BJ (cell line): ENCODE measurements at regions not wholly inside any gene's neighbourhood (a gene's known extent, or its start where the extent isn't known, plus 50 kb on each side); places are given as distances from the start of the nearest gene placed in this dataset.

Experiments
- CTCF ChIA-PET: fragments of 350-600 bp; formaldehyde crosslinking; extraction: SDS; loops from one replicate; lab custom pipeline; 2021; ENCODE audit warnings: antibody characterized with exemption, inconsistent platforms; lab: Yijun Ruan, JAX
- POLR2A ChIA-PET: fragments of 300-600 bp; sonication (Branson Sonifier 250); formaldehyde crosslinking; extraction: SDS; loops from one replicate; lab custom pipeline; 2021; ENCODE audit warnings: antibody characterized with exemption; lab: Charles Lee
- DNase-seq: peaks from one replicate; pipeline ENCODE4 v3.0.0-alpha.2; 2011; ENCODE audit warnings: low read depth
- H3K27me3 ChIP-seq: 2 replicates; pipeline ENCODE4 v1.6.0; 2011; ENCODE audit warnings: low read length; ENCODE audit not compliant: control insufficient read depth, insufficient read depth
- H3K36me3 ChIP-seq: 2 replicates; pipeline ENCODE4 v1.5.1; 2011; ENCODE audit warnings: low read length; ENCODE audit not compliant: control insufficient read depth, insufficient read depth
- H3K4me3 ChIP-seq: 2 replicates; pipeline ENCODE4 v1.5.1; 2011; ENCODE audit warnings: low read depth, mild to moderate bottlenecking, control low read depth, low read length
- TF ChIP-seq, protein P1 (sequence below): IDR thresholded peaks from 2 replicates; pipeline ENCODE4 v1.5.1; 2011; ENCODE audit warnings: low read depth, mild to moderate bottlenecking, control low read depth, inconsistent platforms, low read length, moderate library complexity; ENCODE audit not compliant: insufficient read depth

DNA sequence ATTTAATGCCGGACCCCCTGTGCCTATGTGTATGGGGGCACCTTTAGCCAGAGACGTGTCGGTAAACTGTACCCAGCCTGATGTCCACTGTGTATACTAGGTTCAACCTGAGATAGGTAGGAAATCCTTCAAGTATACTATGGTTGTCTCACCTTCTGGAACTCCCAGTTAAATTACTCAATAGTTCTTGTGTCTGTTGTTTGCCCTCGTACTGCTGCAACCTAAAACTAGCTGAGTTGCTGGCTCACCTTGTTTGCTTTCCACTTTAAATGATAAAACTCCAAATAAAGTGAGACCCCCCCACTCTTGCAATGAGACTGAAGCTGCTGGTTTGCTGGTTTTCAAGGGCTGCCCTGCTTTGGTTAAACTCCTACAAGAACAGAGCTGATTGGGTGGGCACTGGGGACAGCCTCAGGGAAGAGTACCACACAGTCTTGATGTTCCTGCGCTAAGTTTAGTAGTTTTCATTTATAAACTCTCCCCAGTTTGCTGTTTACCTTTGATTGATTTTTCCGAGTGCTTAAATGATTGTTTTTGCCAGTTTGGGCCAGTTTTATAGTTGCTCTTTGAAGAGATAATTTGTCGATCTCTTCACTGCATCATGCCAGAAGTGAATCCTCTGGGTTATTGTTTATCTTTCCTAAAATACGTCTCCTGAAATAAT lies 1281.8 kb upstream of the MAP3K7 start:
- CTCF ChIA-PET = no interaction called here
- Histone ChIP-seq H3K27me3 (no peaks in the 10 kb centered on the region), H3K36me3 (no peaks in the 10 kb centered on the region), H3K4me3 (no peak overlapping the region)
- no peak for DNase-seq
- TF ChIP-seq, protein P1, sequence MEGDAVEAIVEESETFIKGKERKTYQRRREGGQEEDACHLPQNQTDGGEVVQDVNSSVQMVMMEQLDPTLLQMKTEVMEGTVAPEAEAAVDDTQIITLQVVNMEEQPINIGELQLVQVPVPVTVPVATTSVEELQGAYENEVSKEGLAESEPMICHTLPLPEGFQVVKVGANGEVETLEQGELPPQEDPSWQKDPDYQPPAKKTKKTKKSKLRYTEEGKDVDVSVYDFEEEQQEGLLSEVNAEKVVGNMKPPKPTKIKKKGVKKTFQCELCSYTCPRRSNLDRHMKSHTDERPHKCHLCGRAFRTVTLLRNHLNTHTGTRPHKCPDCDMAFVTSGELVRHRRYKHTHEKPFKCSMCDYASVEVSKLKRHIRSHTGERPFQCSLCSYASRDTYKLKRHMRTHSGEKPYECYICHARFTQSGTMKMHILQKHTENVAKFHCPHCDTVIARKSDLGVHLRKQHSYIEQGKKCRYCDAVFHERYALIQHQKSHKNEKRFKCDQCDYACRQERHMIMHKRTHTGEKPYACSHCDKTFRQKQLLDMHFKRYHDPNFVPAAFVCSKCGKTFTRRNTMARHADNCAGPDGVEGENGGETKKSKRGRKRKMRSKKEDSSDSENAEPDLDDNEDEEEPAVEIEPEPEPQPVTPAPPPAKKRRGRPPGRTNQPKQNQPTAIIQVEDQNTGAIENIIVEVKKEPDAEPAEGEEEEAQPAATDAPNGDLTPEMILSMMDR = no peak
- POLR2A ChIA-PET = no interaction called here

DNA sequence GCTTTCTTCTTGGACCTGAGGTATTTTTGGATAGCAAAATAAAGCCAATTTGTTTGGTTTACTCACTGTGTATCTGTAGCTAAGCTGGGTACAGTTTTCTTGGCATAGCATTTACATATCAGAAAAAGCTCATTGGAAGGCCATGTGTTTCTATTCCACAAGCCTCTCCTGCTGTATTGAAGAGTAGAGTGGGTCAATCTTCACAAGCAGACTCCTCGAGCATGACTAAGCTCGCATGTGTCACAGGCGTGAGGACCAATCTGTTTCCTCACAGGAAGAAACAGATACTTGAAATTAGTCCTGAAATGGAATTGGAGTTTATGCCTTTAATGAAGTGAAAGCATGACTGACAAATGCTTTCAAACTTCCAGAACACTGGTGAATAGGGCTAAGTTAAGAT lies 1279.0 kb upstream of the MAP3K7 start:
- H3K36me3 ChIP-seq = no peaks in the 10 kb centered on the region
- TF ChIP-seq, protein P1 = no peak
- no peak overlapping the region for H3K4me3 ChIP-seq
- POLR2A ChIA-PET = no interaction called here
- CTCF ChIA-PET = no interaction called here
- no peak for DNase-seq
- no peaks in the 10 kb centered on the region for H3K27me3 ChIP-seq

DNA sequence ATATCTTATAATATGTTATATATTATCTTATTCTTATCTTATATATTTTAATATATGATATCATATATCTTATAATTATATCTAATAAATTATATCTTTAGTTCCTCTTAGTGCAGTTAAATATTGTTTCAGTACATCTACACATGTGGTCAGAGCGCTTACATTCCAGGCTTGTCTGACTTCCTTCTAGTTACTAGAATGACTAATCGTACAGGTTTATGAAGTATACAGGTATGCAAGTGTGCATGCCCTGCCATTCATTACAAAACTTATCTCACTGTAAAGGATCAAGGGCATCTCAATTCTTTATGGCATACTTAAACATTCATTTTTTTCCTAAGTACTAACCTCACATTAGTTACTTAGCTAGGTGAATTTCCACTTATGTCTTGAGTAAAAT lies 1278.0 kb upstream of the MAP3K7 start:
- POLR2A ChIA-PET = no interaction called here
- Histone ChIP-seq H3K4me3 (no peak overlapping the region), H3K27me3 (no peaks in the 10 kb centered on the region), H3K36me3 (no peaks in the 10 kb centered on the region)
- TF ChIP-seq, protein P1 = no peak
- CTCF ChIA-PET = interaction anchor here (0.6 kb wide), 1 partner anchor 88 kb away, joined by 3 read pairs; no protein-coding TSS in a partner anchor
- DNase-seq = no peak

DNA sequence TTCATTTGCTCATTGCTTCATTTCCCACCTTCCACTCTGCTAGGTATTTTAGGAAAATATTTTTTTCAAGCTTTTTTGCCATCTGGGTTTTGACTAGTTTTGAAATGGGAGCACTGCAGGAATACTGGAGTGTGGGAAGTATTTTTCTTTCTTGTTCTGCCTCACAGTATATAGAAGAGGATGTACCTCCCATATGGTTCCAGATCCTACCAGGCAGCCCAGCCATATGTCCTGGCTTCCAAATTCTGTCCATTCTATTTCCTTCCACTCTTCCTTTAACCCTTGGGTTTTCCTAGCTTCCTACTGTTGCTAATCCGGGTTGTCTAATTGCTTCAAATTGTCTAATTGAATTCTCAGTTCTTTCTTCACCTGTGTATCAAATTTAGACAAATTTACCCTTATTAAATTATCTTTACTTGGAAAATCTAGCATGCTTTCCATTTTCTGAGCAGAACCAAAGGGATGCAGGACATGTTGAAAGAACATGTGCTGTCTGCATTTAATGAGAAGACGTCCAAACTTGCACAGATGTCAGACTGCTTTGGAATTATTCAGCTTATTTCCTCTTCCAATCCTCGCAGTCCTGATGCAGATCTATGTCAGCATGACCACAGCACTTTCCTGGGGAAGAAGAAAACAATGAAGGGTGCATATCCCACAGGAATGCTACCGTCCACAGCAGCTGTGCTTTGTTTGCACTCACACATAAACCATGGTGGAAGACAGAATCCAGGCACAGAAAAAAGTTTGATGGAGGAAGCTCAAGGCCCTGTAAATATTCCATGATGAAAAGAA lies 1273.9 kb upstream of the MAP3K7 start:
- no peaks in the 10 kb centered on the region for H3K27me3 ChIP-seq
- no peak overlapping the region for H3K4me3 ChIP-seq
- ChIA-PET POLR2A (no interaction called here), CTCF (interaction anchor here (0.6 kb wide), 1 partner anchor 410 kb away, joined by 3 read pairs; no protein-coding TSS in a partner anchor)
- TF ChIP-seq, protein P1 = no peak
- DNase-seq = no peak
- no peaks in the 10 kb centered on the region for H3K36me3 ChIP-seq

DNA sequence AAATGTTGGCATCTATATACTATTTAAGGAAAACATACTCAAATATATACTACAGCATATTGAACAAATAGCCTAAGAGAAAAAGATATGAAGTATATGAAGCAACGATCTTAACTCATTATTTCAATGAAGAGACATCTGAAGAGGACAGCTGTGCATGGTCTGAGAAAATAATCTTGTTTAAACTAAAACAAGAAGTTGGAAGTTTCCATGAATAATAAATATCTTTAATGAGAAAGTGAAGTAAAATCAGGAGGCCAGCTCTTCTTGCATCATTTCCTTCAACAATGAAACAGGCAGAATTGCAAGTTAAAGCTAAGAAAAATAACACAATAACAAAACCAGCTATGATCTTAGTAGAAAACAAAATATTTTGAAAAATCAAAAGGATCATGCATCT lies 1265.4 kb upstream of the MAP3K7 start:
- Histone ChIP-seq H3K4me3 (no peak overlapping the region), H3K36me3 (no peaks in the 10 kb centered on the region), H3K27me3 (no peaks in the 10 kb centered on the region)
- no peak for DNase-seq
- POLR2A ChIA-PET = no interaction called here
- CTCF ChIA-PET = no interaction called here
- TF ChIP-seq, protein P1 = no peak
